ENCODE measurements at regions not wholly inside any gene's neighbourhood (a gene's known extent, or its start where the extent isn't known, plus 50 kb on each side); places are given as distances from the start of the nearest gene placed in this dataset.

GRCh38 chr5:74083096-74083791 is 457.2 kb downstream of the ARHGEF28 start:
- TF ChIP-seq FOXM1 (IDR thresholded peaks at IDR 0.05; ENCODE audit: borderline replicate concordance, low read depth) (no peak), RAD21 (IDR thresholded peaks at IDR 0.05; ENCODE audit: low read depth) (no peak), EP300 (IDR thresholded peaks at IDR 0.05; ENCODE audit: borderline replicate concordance) (no peak), EGR1 (IDR thresholded peaks at IDR 0.05) (no peak), REST (IDR thresholded peaks at IDR 0.05; ENCODE audit: low read depth) (no peak), TAF1 (IDR thresholded peaks at IDR 0.05; ENCODE audit: low read depth) (no peak)

- TF ChIP-seq ZBTB7A (IDR thresholded peaks at IDR 0.05; ENCODE audit: low read depth) = no peak
- TF ChIP-seq REST (IDR thresholded peaks at IDR 0.05; ENCODE audit: low read depth) = no peak
- no peak for TF ChIP-seq RAD21 (IDR thresholded peaks at IDR 0.05; ENCODE audit: low read depth)
- TF ChIP-seq CEBPB (IDR thresholded peaks at IDR 0.05) = no peak
- no peak for TF ChIP-seq FOXM1 (IDR thresholded peaks at IDR 0.05; ENCODE audit: borderline replicate concordance, low read depth)
- TF ChIP-seq YY1 (IDR thresholded peaks at IDR 0.05; ENCODE audit: low read depth) = no peak
- TF ChIP-seq NFIC (IDR thresholded peaks at IDR 0.05) = no peak
These were observed 456.6 kb downstream of the ARHGEF28 start for GRCh38 chr5:74082512-74083055.

- TF ChIP-seq TCF12 (IDR thresholded peaks at IDR 0.05; ENCODE audit: low read depth) = no peak
- TF ChIP-seq TEAD4 (IDR thresholded peaks at IDR 0.05) = no peak
- TF ChIP-seq CEBPB (IDR thresholded peaks at IDR 0.05) = no peak
- TF ChIP-seq MAX (IDR thresholded peaks at IDR 0.05) = no peak
- TF ChIP-seq REST (IDR thresholded peaks at IDR 0.05; ENCODE audit: low read depth) = no peak
These were observed 455.1 kb downstream of the ARHGEF28 start for GRCh38 chr5:74081126-74081525.

DNA sequence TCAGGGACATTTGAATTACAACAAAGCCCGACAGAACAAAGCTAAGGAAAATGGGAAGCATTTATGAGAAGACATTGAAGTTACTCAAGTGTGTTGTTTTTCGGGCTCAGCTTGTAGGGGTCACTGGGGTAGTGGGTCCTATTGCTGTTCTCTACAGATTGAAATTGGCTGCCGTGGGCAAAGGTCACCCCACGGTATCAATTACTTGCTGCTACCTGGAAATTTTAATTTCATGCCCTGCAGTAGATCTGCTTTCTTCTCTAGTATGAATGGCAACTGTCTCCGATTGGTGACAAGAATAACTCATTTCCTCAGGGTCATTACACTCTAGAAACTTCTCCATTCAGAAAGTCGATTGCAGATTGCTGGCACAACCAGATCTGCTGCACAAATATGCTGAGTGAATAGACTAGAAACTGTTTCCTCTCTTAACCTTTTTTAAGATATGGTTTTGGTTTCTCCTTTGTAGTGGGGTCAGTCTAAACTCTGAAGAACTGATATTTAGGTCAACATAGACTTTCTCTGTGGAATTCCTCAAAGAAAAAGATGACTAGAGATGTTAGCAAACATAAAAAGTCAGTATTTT is 454.1 kb downstream of the ARHGEF28 start:
- TF ChIP-seq EP300 (IDR thresholded peaks at IDR 0.05; ENCODE audit: borderline replicate concordance) (no peak), TEAD4 (IDR thresholded peaks at IDR 0.05) (no peak), CREB1 (IDR thresholded peaks at IDR 0.05; ENCODE audit: low read depth) (no peak), TCF12 (IDR thresholded peaks at IDR 0.05; ENCODE audit: low read depth) (no peak), CEBPB (IDR thresholded peaks at IDR 0.05) (no peak), MAX (IDR thresholded peaks at IDR 0.05) (no peak), EGR1 (IDR thresholded peaks at IDR 0.05) (no peak), YY1 (IDR thresholded peaks at IDR 0.05; ENCODE audit: low read depth) (no peak), REST (IDR thresholded peaks at IDR 0.05; ENCODE audit: low read depth) (no peak), FOXM1 (IDR thresholded peaks at IDR 0.05; ENCODE audit: borderline replicate concordance, low read depth) (no peak), ZBTB7A (IDR thresholded peaks at IDR 0.05; ENCODE audit: low read depth) (no peak), NFIC (IDR thresholded peaks at IDR 0.05) (no peak), RAD21 (IDR thresholded peaks at IDR 0.05; ENCODE audit: low read depth) (no peak), TAF1 (IDR thresholded peaks at IDR 0.05; ENCODE audit: low read depth) (no peak)
- TF ChIP-seq, protein P1, sequence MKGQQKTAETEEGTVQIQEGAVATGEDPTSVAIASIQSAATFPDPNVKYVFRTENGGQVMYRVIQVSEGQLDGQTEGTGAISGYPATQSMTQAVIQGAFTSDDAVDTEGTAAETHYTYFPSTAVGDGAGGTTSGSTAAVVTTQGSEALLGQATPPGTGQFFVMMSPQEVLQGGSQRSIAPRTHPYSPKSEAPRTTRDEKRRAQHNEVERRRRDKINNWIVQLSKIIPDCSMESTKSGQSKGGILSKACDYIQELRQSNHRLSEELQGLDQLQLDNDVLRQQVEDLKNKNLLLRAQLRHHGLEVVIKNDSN (IDR thresholded peaks at IDR 0.05) = no peak
